Activated CD8-positive, alpha-beta memory T cell treated with anti-CD3 and anti-CD28 coated beads for 1 hour (primary cell): ENCODE measurements at regions not wholly inside any gene's neighbourhood (a gene's known extent, or its start where the extent isn't known, plus 50 kb on each side); places are given as distances from the start of the nearest gene placed in this dataset.

Experiments
- DNase-seq, 2 donors: peaks; one replicate each; pipeline ENCODE4 v3.0.0-alpha.2; 2020; ENCODE audit warnings: low read depth in 1 of 2; ENCODE audit errors: extremely low read depth in 1 of 2

GRCh38 chr2:6234702-6235101 is 542.5 kb downstream of the SOX11 start:
- DNase-seq = no peak

GRCh38 chr2:6236317-6236716 is 544.1 kb downstream of the SOX11 start:
- no peak for DNase-seq

DNA sequence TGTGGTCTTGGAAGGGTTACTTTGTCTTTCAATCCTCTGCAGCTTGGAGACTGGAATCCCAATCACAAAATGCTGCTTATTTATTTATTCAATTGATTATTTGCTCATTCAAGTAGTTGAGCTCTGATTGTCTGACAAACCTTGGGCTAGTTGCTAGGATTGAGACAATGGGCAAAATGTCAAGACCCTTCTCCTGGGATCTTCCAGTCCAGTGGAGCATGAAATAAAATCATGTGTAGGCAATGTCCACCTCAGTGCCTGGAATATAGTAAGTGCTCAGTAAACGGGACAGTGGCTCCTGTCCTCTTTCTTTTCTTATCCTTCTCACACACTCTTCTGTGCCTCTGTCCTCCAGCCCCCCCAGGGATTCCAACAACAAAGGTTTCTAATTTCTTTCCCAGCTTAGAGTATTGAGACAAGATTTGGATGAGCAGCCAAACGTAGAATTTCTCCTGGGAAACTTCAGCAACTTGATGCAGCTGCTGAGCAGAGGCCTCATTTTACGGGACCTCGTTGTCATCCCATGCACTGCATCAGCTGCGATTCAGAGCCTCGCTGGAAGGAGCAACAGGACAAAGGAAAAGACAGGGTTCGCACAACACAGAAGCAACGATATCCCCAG is 545.0 kb downstream of the SOX11 start:
- no peak for DNase-seq

DNA sequence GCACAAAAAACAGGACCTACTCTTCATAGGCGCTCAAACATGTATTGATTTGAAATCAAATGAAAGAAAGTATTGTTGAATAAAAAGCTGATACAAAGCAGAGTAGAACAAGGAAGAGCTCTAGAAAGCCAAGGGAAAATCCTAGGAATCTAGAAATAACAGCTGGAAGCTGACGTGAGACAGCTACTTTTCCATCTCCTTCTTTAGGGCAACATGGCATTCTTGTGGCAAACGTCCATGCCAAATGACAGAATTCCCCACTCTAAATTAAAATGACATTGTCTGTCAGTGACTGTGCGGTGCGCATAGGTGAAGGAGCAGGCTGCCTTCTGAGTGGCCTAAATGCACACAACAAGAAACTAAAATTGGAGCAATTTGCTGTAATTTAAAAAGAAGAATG is 557.4 kb downstream of the SOX11 start:
- DNase-seq = no peak

GRCh38 chr2:6254441-6254840 is 562.3 kb downstream of the SOX11 start:
- no peak for DNase-seq

- no peak for DNase-seq
These were observed 572.0 kb downstream of the SOX11 start for GRCh38 chr2:6264198-6264597.

DNA sequence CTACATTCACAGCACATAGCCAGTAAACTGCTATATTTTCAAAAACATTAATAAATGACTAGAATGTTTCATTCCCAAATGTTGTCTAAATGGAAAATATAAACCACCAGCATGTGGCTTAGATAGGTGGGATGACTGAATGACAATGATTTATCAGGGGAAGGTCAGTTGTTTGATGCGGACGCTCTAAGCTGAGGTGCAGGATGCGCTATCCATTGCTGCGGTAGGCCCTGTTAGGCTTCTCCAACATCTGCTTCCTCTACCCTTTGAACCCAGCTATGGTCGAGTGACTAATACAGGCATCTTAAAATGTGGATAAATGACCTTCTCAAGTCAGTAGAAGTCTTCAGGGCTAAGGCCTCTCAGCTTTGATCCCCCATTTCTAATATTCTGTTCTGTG is 584.2 kb downstream of the CMPK2 start:
- no peak for DNase-seq

DNA sequence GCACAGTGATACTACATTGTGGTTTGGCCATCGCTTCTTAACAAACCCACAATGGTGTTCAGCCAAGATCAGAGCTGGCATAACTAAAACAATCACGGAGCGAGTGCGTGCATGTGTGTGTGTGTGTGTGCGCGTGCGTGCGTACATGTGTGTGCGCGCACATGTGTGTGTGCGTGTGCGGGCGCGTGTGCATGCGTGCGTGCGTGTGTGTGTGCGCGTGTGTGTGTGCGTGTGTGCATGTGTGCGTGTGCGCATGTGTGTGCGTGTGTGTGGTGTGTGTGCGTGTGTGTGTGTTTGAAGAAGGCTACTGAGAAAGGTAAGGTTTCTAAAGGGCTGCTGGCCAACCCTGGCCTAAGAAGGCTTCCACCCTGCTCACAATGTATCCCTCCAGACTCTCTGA is 582.4 kb downstream of the CMPK2 start:
- no peak for DNase-seq

- DNase-seq = no peak
These were observed 578.3 kb downstream of the CMPK2 start for GRCh38 chr2:6287406-6287805.

DNA sequence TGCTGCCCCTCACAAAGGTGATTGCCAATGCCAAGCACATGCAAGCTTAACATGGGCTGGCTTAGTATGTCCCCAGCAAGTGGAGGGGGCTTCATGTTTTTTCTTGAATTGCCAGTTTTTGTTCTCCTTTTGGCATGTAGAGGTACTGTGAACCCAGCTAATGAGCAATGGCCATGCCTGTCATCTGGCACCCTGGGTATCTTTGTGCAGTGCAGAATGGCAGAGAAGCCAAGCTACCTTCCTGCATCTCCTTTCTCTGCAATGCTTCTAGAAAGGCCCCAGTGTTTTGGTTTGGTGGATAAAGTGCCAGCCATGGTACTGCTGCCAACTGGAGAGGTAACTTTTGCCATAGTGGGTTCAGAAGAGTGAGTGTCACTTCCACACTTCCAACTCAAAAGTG is 576.9 kb downstream of the CMPK2 start:
- DNase-seq = no peak

GRCh38 chr2:6290217-6291015 is 575.3 kb downstream of the CMPK2 start:
- no peak for DNase-seq

GRCh38 chr2:6294791-6295190 is 570.9 kb downstream of the CMPK2 start:
- no peak for DNase-seq

DNA sequence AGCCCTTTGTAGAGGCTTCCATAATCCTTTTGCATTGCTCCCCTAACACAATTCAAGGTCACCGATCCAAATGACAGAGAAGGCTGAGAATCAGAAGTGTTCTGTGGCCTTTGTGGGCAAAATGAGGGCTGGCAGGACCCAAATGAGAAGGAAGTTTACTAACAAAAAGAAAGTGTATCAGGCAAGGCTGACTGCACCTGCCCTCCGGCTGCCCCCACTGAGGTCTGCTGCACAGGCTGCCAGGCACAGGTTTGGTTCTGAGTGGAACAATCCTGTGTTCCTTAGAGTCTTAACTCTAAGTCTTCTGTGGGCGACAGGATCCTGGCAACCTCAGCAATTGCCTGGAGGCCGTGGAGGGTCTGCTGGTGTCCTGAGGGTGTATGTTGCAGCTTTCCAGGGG is 568.5 kb downstream of the CMPK2 start:
- DNase-seq = no peak

DNA sequence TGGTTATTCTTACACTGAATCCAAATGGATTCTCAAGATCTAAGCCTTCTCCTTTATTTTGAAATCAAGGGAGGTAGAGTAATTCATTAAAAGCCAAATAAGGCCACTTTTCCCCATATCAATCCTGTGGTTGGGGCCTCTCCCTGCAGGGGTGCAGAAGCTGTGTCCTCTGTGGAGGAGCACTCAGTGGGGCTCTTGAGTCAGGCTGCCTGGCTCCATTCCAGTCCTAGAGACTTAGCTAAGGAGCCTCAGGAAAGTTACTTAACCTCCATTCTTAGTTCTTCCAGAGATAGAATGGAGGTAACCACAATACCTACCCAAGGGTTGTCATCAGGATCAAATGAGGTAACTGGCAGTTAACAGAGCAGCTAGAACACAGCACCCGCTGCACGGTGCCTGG is 564.3 kb downstream of the CMPK2 start:
- no peak for DNase-seq

DNA sequence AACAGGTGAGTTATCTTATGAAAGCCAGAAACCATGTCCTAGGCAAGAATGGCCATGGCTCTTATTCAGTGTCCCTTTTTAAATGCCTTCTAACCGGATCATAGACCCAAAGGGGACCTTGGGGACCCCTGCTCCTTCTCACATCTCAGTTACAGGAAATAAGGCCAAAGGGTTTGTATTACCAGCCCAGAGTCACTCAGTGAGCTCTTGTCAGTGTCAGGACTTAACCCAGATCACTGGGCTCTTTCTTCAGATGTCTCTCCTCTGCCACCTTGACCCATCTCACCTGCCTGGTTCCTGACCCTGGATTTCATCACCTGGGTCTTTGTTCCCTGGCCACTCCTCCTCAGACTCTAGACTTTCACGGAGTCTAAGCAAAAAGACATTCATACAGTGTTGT is 556.7 kb downstream of the CMPK2 start:
- DNase-seq = no peak

DNA sequence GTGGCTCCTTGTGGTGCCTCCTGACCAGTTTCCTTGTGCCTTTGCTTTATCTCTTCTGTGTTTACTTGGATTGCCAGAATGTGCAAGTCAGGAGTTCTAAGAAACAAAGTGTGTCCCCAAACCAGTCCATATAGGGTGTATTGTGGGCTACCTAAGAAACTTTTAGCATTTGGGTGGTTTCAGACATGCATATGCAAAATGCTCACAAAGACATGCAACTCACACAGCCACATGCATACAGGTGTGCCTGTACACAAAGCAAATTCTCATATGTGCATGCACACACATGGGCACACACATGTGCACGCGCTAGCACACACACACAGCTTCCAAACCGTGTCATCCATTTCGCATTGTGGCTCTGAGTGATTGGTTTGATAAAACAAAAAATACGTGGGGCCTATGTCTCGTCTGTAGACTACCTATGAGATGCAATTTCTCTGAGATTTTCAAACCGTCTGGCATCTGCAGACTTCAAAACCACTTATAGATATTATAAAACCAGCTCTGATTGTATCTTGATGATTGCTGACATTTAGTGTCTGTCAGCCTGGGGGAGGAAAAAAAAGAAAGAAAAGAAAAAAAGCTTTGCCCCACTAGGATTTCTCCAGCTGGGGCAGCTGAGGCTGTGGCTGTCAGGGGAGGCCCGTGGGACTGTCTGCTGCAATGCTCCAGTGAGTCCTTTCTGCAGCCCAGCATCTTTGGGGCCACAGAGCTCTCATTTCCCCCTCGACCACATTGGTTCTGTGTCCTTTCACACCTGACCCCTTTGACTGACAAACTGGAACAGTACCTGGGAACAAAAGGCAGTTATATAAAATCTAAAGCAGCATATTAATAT is 556.1 kb downstream of the CMPK2 start:
- DNase-seq = no peak

DNA sequence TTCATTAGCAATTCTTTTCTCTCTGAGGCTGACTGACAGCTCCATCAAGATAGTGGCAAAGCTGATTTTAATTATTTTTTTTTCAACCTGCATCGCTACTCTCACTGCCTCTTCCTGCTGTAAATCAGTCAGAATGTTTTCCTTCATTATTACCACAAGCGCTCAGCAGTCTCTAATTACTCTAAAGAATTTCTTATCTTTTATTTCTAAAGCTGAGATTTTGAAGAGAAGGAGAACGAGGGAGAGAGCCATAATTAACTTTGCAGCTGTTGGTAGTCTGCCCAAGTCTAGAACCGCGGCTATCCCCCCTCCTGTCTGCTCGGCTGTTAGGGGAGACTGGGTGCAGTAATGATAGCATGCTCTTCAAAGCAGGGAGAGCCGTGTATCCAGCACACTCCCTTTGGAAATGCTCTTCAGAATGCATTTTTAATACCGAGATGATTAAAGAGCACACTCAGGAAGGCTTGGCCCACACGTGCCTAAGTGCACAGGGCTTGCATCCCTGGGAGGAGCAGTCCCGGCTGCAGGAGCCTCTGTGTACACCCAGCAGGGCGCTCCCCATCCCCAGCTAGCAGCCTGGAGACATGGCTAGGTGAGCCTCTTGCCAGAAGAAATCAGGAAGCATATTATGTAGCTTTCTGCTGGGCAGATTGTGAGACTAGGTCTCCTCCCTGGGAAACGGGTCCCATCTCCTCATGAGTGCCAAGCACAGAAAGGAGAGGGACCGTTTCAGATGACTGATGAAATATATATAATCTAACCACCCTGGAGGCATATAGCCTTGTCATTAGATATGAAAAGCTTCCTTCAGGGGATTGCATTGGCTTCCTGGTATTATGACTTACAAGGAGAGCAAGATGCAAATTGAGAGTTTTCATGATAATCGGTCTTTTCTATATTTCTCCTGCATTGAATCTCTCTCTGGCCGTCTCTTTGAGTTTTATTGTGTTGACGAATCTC is 555.2 kb downstream of the CMPK2 start:
- no peak for DNase-seq

DNA sequence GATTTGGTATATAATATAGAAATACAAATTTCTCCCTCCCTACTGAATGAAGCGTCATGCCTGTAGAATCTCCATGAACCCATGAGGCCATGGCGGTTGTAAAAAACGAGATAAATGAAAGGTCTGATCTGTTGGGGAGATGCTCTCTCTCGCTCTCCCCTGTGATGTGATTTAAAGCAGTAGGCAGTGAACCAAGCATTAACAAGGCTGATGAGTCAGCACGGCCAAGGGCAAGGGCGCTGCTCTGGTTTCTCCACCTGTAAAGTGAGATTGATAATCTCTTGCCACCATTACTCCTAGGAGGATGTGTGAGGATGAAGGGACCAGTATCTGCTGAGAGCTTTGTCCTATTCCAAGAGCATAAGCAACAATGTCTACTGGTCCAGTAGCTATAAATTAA is 553.3 kb downstream of the CMPK2 start:
- DNase-seq = no peak

GRCh38 chr2:6314218-6314960 is 551.3 kb downstream of the CMPK2 start:
- DNase-seq = no peak

GRCh38 chr2:6325616-6326015 is 540.1 kb downstream of the CMPK2 start:
- DNase-seq = no peak
